ENCODE measurements at regions not wholly inside any gene's neighbourhood (a gene's known extent, or its start where the extent isn't known, plus 50 kb on each side); places are given as distances from the start of the nearest gene placed in this dataset.

DNA sequence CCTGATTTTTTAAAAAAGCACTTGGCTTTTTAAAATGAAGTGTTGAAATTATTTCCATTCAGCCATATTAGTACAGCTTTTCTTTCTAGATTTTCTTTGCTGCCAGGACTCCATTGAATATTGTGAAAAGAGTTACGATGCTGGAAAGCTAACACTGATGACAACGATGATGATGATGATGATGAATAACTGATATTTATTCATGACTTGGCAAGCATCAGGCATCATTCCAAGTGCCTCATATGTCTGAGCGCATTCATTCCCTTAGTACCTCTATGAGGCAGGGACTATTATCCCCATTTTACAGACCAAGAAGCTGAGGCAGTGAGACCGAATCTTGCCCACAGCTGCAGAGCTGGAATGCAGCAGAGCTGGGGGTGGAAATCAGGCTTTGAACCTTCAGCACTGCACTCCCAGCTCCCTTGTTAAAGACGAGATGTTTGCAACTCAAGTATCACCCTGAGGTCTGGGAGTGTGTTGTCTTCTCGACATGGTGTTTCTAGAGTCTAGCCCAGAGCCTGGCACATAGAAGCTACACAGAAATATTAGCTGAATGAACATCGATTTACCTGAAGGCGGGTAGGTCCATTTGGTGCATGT is 85.5 kb upstream of the FRMD1 start:
- DNase-seq (ENCODE audit: extremely low read depth in 1 of 11, low read depth in 9 of 11, low spot score in 4 of 11): no peak

DNA sequence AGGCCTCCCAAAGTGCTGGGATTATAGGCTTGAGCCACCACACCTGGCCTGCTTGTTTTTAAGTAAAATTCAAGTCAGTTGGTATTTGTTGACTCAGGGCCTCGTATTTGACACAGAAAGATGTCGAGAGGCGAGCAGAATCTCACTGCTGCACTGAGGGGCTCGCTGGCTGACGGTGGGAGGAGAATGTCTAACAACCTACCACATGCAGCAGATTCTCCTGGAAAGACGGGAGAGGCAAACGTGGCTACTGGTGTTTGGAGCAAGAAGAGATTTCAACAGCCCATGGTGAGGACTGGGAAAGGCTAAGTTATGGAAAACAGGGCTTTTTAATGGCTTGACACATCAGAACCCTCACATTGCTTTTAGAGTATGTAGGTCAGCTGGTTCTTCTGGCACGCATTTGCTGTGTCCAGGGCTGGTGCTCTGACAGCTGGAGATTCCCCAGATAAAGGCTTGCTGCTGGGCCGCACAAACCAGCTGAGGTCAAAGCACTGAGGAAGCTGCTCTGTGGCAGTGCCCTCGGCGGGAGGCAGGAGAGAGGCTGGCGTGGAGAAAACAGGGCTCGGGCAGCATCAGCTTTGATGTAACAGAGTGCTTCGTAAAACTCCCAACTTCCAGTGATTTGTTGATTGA is 84.2 kb upstream of the FRMD1 start:
- DNase-seq (ENCODE audit: extremely low read depth in 1 of 11, low read depth in 9 of 11, low spot score in 4 of 11): no peak

DNA sequence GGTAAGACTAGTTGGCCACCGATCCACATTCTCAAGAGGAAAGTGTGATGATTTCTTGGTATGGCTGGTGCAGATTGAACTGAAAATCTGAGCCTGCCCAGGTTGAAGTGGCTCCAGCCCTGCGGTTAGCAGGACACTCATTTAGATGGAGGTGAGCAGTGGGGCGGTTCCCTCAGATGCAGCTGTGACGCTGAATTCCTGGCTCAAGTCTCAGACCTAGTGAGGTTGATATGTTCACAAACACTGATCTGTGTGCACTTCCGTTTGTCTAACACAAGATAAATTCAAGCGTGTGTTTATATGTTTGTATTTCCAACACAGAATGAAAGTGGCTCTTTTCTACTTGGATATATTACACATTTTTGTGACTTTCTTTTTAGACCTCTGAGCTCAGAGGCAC is 83.4 kb upstream of the FRMD1 start:
- no peak for DNase-seq (ENCODE audit: extremely low read depth in 1 of 11, low read depth in 9 of 11, low spot score in 4 of 11)

DNA sequence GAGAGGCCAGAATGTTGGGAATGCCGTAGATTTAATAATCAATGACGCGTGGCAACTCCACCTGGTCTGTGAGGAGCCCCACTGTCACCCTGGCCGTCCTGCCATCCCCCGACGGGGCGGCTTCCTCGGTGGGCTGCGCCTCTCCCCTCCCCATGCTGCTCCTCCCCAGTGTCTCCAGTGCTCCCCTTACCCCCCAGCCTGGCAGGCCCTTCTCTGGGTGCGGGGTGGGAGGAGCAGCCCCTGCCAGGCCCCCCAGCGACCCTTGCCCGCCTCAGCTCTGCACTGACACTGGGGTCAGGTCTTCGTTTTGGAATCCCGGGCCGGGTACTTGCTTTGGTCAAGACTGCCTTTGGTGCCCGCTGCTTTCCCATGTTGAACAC is 82.3 kb upstream of the FRMD1 start:
- DNase-seq (ENCODE audit: extremely low read depth in 1 of 11, low read depth in 9 of 11, low spot score in 4 of 11): no peak

DNA sequence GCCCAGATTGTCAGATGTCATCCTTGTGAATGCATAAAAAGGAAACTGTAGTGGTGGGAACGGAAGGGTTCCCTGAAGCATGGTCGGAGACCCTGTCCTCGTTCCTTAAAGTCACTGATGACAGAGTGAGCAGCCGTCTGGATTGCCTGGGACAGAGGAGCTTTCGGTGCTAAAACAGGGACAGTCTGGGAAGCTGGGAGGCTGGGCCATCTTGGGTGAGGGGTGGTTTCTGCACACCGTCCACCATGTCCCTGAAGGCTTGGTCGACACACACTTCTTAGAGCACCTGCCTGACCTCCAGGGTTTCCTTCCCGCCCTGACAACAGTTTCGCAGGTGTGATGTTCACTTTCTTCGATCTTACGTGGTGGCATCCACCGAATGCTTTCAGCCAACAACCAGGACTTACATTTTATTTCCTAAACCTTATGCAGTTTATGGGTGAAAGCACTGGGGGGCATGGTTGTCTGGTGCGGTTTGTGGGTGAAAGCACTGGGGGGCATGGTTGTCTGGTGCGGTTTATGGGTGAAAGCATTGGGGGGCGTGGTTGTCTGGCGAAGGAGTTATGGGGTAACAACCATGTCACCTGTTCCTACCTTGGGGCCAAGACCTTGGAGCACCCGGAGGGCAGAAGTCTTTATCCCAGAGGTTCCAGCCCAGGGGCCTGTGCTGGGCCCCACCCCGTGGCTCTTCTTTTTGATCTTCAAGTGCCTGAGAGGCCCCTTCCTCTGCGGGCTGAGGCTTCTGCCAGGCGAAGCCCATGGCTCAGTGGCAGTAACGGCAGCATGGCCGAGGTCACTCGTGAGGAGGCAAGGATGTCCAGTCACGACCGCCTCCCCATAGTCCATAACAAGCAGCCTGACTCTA is 81.7 kb upstream of the FRMD1 start:
- no peak for DNase-seq (ENCODE audit: extremely low read depth in 1 of 11, low read depth in 9 of 11, low spot score in 4 of 11)

DNA sequence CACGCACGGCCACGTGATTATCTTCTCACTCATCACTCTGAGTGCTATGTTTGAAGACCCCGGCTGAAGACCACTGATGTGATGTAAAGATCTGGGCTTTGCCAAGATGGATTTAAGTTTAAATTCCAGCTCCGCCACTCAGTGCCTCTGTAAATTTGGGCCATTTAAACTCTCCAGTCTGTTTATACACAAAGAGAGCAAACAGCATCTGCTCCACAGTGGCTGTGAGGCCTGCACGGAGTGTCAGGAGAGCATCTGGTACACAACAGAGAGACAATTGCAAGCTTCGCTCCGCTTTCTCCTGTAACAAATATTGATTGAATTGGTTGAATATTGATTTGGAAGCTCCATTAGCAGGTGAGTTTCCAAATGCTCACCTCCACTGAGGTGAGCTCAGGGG is 80.5 kb upstream of the FRMD1 start:
- no peak for DNase-seq (ENCODE audit: extremely low read depth in 1 of 11, low read depth in 9 of 11, low spot score in 4 of 11)

DNA sequence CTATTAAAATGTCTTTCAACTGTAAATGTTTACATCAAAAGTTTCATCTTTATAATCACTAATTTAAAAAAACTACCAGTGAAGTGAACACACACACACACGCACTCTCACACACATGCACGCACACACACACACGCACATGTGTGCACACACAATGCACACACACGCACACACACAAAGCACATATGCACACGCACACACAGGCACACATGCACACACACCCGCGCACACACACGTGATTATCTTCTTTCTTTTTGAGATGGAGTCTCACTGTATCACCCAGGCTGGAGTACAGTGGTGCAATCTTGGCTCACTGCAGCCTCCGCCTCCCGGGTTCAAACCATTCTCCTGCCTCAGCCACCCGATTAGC is 80.0 kb upstream of the FRMD1 start:
- no peak for DNase-seq (ENCODE audit: extremely low read depth in 1 of 11, low read depth in 9 of 11, low spot score in 4 of 11)

DNA sequence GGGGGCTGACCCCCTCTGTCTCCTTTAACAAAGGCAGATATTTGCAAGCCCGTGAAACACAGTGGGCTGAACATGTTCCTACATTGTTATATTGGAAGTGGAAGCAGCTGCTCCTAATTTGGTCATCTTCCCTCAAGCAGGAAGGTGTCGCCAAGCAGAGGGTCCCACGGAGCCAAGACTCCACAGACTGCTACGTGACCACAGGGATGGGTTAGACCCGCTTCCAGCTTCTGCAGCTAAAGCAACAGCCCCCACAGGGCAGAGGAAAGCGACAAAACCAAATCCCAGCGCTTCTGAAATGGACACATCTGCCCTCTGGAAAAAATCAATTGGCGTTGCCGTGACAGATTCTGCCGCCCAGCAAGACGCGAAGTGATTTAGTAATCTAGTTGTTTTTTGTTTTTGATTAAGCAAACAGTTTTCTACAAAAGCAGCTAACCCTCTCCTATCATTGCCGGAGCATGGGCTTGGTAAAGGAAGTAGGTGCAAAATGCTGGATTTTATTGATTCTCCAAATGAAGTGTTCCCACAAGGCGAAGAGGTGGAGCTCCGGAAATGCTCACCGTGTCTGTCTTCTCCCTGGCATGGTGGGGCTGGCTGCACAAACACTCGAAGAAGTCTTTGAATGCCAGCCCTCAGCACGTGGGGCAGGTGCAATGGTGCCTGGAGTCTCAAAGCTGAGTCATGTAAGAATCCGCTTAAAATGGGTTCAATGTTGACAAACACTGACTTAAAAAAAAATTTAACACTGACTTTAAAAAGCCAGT is 79.4 kb upstream of the FRMD1 start:
- no peak for DNase-seq (ENCODE audit: extremely low read depth in 1 of 11, low read depth in 9 of 11, low spot score in 4 of 11)

DNA sequence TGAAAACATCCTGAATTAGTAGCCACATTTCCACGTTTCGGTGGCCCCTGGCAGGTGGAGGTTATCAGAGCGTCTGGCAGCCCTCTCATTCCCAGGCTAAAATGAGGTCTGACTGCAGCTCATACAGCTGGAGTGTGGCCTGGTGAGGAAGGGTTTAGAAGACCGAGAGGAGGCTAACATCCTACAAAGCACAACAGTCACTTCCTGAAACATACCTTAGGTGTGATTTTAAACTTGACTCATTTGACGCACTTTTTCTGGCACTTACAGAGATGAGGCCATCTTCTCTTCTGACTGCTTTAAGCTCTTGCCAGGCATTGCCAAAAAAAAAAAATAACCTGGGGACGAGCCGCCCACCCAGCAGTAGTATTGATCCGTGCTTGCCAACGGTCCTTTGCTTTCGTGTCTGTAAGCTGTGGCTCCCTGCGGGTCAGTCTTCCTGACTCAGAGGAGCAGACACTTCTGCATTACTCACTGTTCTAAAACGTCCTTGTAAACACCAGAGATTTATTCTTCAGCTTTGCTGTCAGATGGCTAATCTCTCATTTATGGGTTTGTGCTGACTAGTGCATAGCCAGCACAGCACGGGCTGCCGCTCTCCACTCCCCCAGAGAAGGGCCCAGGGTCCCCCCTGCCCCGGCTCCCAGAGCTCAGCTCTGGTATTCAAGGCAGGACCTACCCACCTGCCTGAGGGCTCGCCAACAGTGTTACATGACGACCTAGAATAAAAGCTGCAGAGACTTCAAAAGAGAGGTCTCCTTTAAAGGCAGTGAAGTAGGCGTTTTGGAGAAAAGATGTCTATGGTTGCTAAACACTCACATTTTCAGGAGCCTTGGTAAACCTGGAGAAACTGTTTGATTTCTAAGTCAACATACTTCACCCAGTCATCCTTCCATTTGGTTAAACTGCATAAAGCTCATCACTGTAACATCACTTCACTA is 78.5 kb upstream of the FRMD1 start:
- peak in 6 of 11 donors; percentile 31 to 78 (median 63) for DNase-seq (ENCODE audit: extremely low read depth in 1 of 11, low read depth in 9 of 11, low spot score in 4 of 11)

DNA sequence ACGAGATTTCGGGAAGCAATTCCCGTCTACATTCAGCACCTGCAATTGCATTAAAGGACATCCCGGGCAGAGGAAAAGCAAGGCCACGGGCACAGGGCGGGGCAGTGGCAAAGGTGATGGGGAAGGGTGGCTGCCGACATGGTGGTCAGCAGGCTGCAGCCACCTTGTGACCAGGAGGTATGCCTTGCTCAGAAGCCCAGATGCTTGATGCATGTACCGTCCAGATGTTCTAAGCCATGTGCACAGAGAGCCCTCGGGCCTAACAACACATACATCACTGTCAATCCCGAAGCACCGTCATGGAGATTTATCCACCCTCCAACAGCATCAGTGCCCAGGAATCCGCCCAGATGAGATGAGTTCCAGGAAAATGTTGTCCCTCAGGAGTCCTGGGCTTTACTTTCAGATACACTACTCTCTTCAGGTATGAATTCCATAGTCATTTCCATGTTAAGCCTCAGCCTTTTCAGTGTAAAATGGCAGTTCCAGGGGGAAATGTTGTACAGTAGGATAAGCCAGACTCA is 77.8 kb upstream of the FRMD1 start:
- no peak for DNase-seq (ENCODE audit: extremely low read depth in 1 of 11, low read depth in 9 of 11, low spot score in 4 of 11)

DNA sequence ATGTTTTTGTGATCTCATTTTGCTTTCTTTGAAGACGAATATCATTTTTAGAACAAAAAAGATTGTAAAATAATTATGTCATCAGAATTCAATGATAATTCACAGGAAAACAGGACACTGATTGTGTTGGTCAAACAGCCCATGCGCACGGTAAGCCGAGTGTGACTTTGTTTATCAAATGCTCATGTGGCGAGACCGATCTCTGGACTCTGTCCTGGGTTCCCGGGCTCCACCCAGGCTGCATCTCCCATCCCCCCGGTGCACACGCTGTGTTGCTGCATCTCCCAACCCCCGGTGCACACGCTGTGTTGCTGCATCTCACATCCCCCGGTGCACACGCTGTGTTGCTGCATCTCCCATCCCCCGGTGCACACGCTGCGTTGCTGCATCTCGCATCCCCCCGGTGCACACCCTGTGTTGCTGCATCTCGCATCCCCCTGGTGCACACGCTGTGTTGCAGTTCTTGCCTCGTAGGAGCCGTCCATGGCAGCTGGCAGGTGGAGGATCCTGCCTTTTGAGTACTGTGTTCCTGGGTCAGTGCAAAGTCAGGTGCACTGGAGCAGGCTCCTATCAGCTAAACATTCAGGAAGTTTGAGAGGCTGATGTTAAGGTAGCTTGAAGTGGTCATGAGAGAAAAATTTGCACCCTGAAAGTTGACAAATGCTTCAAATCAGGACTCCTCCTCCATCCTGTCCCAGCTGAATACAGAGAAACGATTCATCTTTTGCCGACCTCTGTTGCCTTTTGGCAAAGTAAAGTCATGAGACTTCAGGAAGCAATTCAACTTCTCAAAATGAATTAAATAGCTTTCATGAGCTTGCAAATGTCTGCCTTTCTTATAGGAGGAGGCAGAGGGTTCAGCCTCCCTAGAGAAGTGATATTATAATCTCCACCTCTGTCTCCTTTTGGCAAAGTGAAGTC is 77.1 kb upstream of the FRMD1 start:
- DNase-seq (ENCODE audit: extremely low read depth in 1 of 11, low read depth in 9 of 11, low spot score in 4 of 11): no peak

DNA sequence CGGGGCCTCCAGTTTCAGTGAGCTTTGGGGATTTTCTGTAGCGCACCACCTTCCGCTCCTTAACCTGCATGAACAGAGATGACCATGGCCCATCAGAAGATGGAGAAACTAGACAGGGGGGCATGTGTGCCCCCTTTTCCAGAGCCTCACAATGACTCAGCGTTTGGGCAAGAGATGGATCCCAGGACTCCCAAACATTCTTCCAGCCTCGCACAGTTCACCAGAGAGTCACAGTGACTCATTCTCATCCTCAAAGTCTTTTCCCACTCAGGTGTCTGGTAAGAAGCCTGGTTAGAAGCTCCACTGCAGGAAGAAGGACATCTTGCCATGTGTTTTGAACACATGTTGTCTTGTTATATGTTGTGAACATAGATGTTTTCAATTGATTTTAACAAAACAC is 76.2 kb upstream of the FRMD1 start:
- no peak for DNase-seq (ENCODE audit: extremely low read depth in 1 of 11, low read depth in 9 of 11, low spot score in 4 of 11)

DNA sequence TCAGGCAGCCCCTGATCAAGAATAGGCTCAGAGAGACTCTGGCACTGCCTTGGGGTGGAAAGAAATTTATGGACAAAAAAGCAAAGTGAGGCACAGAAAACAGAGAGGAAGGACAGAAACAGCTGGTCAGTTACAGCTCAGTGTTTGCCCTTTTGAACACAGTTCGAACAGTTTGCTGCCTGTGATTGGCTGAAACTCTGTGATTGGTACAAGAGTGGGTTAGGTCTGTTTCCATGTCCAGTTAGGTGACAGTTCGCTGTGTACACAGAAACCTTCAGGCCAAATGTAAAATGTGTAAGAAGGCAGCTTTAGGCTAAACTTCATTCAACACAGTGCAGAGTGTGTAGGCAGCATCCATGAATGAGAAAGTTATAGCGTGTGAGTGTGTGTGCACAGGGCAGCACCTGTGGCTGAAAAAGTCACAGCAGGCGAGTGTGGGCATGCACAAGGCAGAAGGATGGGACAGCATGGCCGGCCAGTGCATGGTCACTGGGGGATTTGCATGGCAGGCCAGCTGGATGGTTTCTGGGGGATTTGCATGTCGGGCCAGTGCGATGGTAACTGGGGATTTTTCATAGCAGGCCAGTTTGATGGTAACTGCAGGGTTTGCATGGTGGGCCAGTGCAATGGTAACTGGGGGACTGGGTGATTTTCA is 75.4 kb upstream of the FRMD1 start:
- DNase-seq (ENCODE audit: extremely low read depth in 1 of 11, low read depth in 9 of 11, low spot score in 4 of 11): no peak

DNA sequence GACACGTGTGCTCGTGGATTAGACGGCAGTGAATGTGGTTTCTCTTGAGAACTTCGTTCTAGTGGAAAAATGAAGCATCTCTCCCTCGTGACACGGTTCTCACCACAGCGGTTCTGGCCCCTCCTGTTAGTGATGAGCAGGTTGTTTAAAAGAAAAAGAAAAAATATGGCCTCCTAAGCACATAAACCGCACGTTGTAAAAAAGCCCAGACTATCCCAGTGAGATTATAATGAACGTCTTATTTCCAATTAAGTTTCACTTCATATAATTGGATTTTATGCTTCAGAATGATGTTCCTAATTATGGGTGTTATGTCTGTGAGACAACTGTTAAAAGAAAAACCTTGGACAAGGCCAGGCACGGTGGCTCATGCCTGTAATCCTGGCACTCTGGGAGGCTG is 74.5 kb upstream of the FRMD1 start:
- no peak for DNase-seq (ENCODE audit: extremely low read depth in 1 of 11, low read depth in 9 of 11, low spot score in 4 of 11)

DNA sequence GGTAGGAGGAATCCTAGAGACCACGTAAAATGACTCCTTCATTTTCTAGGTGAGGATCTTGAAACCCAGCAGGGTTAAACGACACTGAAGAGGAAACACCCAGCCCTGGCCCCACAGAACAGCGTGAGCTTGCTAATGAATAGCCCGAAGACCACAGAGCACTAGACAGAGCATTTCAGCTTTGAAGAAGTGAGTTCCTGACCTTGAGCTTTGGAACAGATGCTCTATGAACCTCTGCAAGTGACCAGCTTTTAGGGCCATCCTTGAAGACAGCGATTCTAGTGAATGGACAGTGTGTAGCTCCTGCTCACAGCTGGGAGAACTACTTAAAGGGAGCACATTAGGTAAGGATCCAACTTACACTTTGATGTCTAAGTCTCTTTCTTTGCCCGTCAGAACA is 74.0 kb upstream of the FRMD1 start:
- no peak for DNase-seq (ENCODE audit: extremely low read depth in 1 of 11, low read depth in 9 of 11, low spot score in 4 of 11)

DNA sequence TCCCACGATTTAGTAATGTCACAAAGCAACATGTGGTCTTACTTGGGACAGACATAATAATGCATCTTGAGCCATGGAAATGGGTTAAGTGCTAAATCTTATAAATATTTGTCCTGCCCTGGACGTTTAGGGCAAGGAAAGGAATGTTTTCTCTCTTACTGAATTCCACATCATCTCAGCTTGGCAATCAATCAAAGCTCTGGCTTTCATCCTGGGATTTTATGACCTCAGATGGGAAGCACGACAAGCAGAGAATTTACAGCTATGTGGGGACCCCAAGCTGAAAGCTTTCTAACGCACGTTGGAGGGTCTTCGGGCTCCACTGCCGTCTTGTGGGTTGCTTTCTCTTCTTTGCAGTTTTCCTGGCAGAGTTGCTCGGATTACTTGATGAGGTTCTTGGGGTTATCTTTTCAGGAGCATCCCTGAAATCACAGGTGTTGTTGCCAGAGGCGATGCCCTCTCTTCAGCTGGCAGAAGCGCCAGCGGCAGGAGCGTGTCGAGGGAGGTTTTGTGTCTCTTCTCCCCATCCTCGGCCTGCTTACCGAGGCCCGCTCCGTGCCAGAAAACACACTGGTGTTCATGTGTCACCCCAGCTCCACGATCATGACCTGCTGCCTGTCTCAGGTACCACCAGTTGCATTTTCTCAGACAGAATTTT is 73.4 kb upstream of the FRMD1 start:
- DNase-seq (ENCODE audit: extremely low read depth in 1 of 11, low read depth in 9 of 11, low spot score in 4 of 11): no peak
